SH-SY5Y (cell line): ENCODE measurements at regions not wholly inside any gene's neighbourhood (a gene's known extent, or its start where the extent isn't known, plus 50 kb on each side); places are given as distances from the start of the nearest gene placed in this dataset.

Experiments used
- GATA2 ChIP-seq: IDR thresholded peaks from 2 replicates; pipeline ENCODE4 v1.6.1; 2011; ENCODE audit warnings: mild to moderate bottlenecking, low read depth, low read length
- GATA3 ChIP-seq: IDR thresholded peaks from 2 replicates; pipeline ENCODE4 v1.6.1; 2011; ENCODE audit warnings: low read depth, mild to moderate bottlenecking, low read length, moderate library complexity

DNA sequence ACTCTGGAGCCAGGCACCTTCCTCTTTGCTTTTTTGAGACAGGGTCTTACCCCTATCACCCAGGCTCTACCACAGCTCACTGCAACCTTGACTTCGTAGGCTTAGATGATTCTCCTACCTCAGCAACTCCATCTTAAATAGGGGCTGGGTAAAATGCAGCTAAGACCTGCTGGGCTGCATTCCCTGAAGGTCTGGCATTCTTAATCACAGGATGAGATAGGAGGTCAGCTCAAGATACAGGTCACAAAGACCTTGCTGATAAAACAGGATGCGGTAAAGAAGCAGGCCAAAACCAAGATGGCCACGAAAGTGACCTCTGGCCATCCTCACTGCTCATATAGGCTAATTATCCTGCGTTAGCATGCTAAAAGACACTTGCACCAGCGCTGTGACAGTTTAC is 770.8 kb upstream of the PRKX start:
- no peak for TF ChIP-seq GATA3
- TF ChIP-seq GATA2 = no peak
